OCI-LY1 (cell line): ENCODE measurements at regions not wholly inside any gene's neighbourhood (a gene's known extent, or its start where the extent isn't known, plus 50 kb on each side); places are given as distances from the start of the nearest gene placed in this dataset.

Experiments
- CTCF ChIP-seq: fragments of 200-600 bp; sonication (generic), shearing (Covaris generic); IDR thresholded peaks from 2 replicates; pipeline ENCODE4 v1.5.1; 2017; ENCODE audit warnings: mild to moderate bottlenecking, antibody characterized with exemption, low read length, moderate library complexity, mixed read lengths
- EZH2 ChIP-seq: fragments of 200-600 bp; sonication (generic), shearing (Covaris generic); IDR thresholded peaks from 2 replicates; pipeline ENCODE4 v1.8.0; 2017; ENCODE audit warnings: borderline replicate concordance, mixed run types, mild to moderate bottlenecking, antibody characterized with exemption, low read length, moderate library complexity, mixed read lengths

- TF ChIP-seq CTCF (no peak), EZH2 (no peak)
These were observed 59.9 kb upstream of the COL13A1 start for GRCh38 chr10:69741671-69742355.
